Tibial nerve (tissue), 3 donors: ENCODE measurements at regions not wholly inside any gene's neighbourhood (a gene's known extent, or its start where the extent isn't known, plus 50 kb on each side); places are given as distances from the start of the nearest gene placed in this dataset.

ENCODE experiments used
- CTCF ChIP-seq, 5 experiments: fragments of 200-600 bp in 3 of 5; fragments of 450-650 bp in 2 of 5; sonication (generic) in 3 of 5; IDR thresholded peaks; one replicate each; pipeline ENCODE4 v1.5.1; 2016 to 2019; ENCODE audit warnings: antibody characterized with exemption in 5 of 5, mild to moderate bottlenecking in 3 of 5, moderate library complexity in 2 of 5
- POLR2A ChIP-seq, 2 donors: fragments of 450-650 bp; IDR thresholded peaks; one replicate each; pipeline ENCODE4 v1.6.1; 2017; ENCODE audit warnings: antibody characterized with exemption in 2 of 2, mild to moderate bottlenecking in 2 of 2, moderate library complexity in 2 of 2

GRCh38 chr11:25535467-25536272, 796.3 kb upstream of the ANO3 start:
- TF ChIP-seq POLR2A (IDR thresholded peaks at IDR 0.05) (no peak), CTCF (IDR thresholded peaks at IDR 0.05) (no peak)
